ENCODE measurements at regions not wholly inside any gene's neighbourhood (a gene's known extent, or its start where the extent isn't known, plus 50 kb on each side); places are given as distances from the start of the nearest gene placed in this dataset.

GRCh38 chr7:12475362-12476063 lies 71.8 kb upstream of the VWDE start:
- peak; percentile 74 for DNase-seq (ENCODE audit: low spot score)
- no peak for TF ChIP-seq EZH2 (IDR thresholded peaks at IDR 0.05)
- no peak overlapping the region for H3K9ac ChIP-seq
- Mint-ChIP-seq H3K4me1 (peaks cover 8% of the 10 kb centered on the region), H3K9me3 (no peaks in the 10 kb centered on the region), H3K4me3 (no peak overlapping the region), H3K27ac (no peak overlapping the region), H3K27me3 (ENCODE audit: insufficient read depth, low read depth) (peaks cover 5% of the 10 kb centered on the region), H3K36me3 (no peaks in the 10 kb centered on the region)
- H3K9me3 ChIP-seq (ENCODE audit: low read depth) = no peaks in the 10 kb centered on the region
- H3K4me1 ChIP-seq = peaks cover 11% of the 10 kb centered on the region
- no peaks in the 10 kb centered on the region for H3K79me2 ChIP-seq (ENCODE audit: low read depth)
- no peaks in the 10 kb centered on the region for H3F3A ChIP-seq (ENCODE audit: low read depth)
- no peak overlapping the region for H3K27ac ChIP-seq
- H3K27me3 ChIP-seq = no peaks in the 10 kb centered on the region
- H3K4me2 ChIP-seq = peak overlapping the region; percentile 28
- no peak overlapping the region for H3K4me3 ChIP-seq
- H3K36me3 ChIP-seq = no peaks in the 10 kb centered on the region
- H4K20me1 ChIP-seq (ENCODE audit: low read depth) = no peaks in the 10 kb centered on the region
- peak overlapping the region; percentile 42 for H2AFZ ChIP-seq (replicated peaks)

- Histone ChIP-seq H3K27me3 (no peaks in the 10 kb centered on the region), H3K79me2 (ENCODE audit: low read depth) (no peaks in the 10 kb centered on the region), H3K4me2 (no peak overlapping the region), H3F3A (ENCODE audit: low read depth) (no peaks in the 10 kb centered on the region), H3K27ac (no peak overlapping the region), H3K9ac (no peak overlapping the region), H2AFZ (replicated peaks) (no peak overlapping the region), H3K9me3 (ENCODE audit: low read depth) (no peaks in the 10 kb centered on the region), H4K20me1 (ENCODE audit: low read depth) (no peaks in the 10 kb centered on the region), H3K36me3 (no peaks in the 10 kb centered on the region), H3K4me1 (peaks cover 11% of the 10 kb centered on the region), H3K4me3 (no peak overlapping the region)
- TF ChIP-seq EZH2 (IDR thresholded peaks at IDR 0.05) = no peak
- TF ChIP-seq, protein P1, sequence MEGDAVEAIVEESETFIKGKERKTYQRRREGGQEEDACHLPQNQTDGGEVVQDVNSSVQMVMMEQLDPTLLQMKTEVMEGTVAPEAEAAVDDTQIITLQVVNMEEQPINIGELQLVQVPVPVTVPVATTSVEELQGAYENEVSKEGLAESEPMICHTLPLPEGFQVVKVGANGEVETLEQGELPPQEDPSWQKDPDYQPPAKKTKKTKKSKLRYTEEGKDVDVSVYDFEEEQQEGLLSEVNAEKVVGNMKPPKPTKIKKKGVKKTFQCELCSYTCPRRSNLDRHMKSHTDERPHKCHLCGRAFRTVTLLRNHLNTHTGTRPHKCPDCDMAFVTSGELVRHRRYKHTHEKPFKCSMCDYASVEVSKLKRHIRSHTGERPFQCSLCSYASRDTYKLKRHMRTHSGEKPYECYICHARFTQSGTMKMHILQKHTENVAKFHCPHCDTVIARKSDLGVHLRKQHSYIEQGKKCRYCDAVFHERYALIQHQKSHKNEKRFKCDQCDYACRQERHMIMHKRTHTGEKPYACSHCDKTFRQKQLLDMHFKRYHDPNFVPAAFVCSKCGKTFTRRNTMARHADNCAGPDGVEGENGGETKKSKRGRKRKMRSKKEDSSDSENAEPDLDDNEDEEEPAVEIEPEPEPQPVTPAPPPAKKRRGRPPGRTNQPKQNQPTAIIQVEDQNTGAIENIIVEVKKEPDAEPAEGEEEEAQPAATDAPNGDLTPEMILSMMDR (IDR thresholded peaks at IDR 0.05) = no peak
- no peak for TF ChIP-seq EZH2phosphoT487 (IDR thresholded peaks at IDR 0.05)
- Mint-ChIP-seq H3K27ac (no peak overlapping the region), H3K9me3 (no peaks in the 10 kb centered on the region), H3K36me3 (no peaks in the 10 kb centered on the region), H3K4me1 (peaks cover 8% of the 10 kb centered on the region), H3K4me3 (no peak overlapping the region), H3K27me3 (ENCODE audit: insufficient read depth, low read depth) (peaks cover 5% of the 10 kb centered on the region)
- DNase-seq (ENCODE audit: low spot score) = no peak
Observed at GRCh38 chr7:12477620-12478019, 74.0 kb upstream of the VWDE start.

DNA sequence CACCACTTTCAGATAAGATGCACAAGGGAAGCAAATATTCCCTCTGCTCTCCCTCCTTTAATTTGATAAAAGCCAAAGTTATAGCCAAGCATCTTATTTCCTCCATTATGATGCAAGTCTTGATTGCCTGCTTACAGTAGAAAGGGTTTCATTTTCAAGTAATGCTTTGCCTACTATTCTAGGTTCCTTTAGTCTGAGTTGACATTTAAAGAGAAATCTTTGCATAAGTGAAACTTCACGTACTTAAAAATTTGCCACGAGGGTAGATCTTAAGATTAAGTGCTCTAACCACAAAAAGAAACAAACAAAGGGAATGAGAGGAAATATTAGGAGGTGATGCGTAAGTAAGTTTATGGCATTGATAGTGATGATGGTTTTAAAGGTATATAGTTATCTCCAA lies 78.1 kb upstream of the VWDE start:
- Mint-ChIP-seq H3K4me1 (no peaks in the 10 kb centered on the region), H3K27ac (no peak overlapping the region), H3K9me3 (no peaks in the 10 kb centered on the region), H3K36me3 (no peaks in the 10 kb centered on the region), H3K4me3 (no peak overlapping the region), H3K27me3 (ENCODE audit: insufficient read depth, low read depth) (peaks cover 2% of the 10 kb centered on the region)
- TF ChIP-seq, protein P1 (IDR thresholded peaks at IDR 0.05) = no peak
- TF ChIP-seq EZH2phosphoT487 (IDR thresholded peaks at IDR 0.05) (no peak), EZH2 (IDR thresholded peaks at IDR 0.05) (no peak)
- DNase-seq (ENCODE audit: low spot score) = no peak
- Histone ChIP-seq H3K4me3 (no peak overlapping the region), H3F3A (ENCODE audit: low read depth) (no peaks in the 10 kb centered on the region), H3K4me2 (no peak overlapping the region), H3K79me2 (ENCODE audit: low read depth) (no peaks in the 10 kb centered on the region), H3K36me3 (no peaks in the 10 kb centered on the region), H3K9ac (no peak overlapping the region), H3K27me3 (no peaks in the 10 kb centered on the region), H2AFZ (replicated peaks) (peak overlapping the region; percentile 52), H4K20me1 (ENCODE audit: low read depth) (no peaks in the 10 kb centered on the region), H3K27ac (no peak overlapping the region), H3K9me3 (ENCODE audit: low read depth) (no peaks in the 10 kb centered on the region), H3K4me1 (no peaks in the 10 kb centered on the region)

GRCh38 chr7:12485845-12486244 lies 82.2 kb upstream of the VWDE start:
- Mint-ChIP-seq H3K27ac (no peak overlapping the region), H3K27me3 (ENCODE audit: insufficient read depth, low read depth) (no peaks in the 10 kb centered on the region), H3K4me1 (peaks cover 6% of the 10 kb centered on the region), H3K9me3 (no peaks in the 10 kb centered on the region), H3K4me3 (no peak overlapping the region), H3K36me3 (no peaks in the 10 kb centered on the region)
- no peaks in the 10 kb centered on the region for H3K36me3 ChIP-seq
- no peak for DNase-seq (ENCODE audit: low spot score)
- no peak overlapping the region for H3K4me3 ChIP-seq
- TF ChIP-seq, protein P1 (IDR thresholded peaks at IDR 0.05) = no peak
- no peak for TF ChIP-seq EZH2 (IDR thresholded peaks at IDR 0.05)
- TF ChIP-seq EZH2phosphoT487 (IDR thresholded peaks at IDR 0.05) = no peak
- no peaks in the 10 kb centered on the region for H3K4me1 ChIP-seq
- no peak overlapping the region for H3K27ac ChIP-seq
- no peaks in the 10 kb centered on the region for H4K20me1 ChIP-seq (ENCODE audit: low read depth)
- no peaks in the 10 kb centered on the region for H3K27me3 ChIP-seq
- no peak overlapping the region for H3K9ac ChIP-seq
- H3K79me2 ChIP-seq (ENCODE audit: low read depth) = no peaks in the 10 kb centered on the region
- H3F3A ChIP-seq (ENCODE audit: low read depth) = no peaks in the 10 kb centered on the region
- no peak overlapping the region for H2AFZ ChIP-seq (replicated peaks)
- H3K9me3 ChIP-seq (ENCODE audit: low read depth) = no peaks in the 10 kb centered on the region
- H3K4me2 ChIP-seq = no peak overlapping the region
